Glutamatergic neuron (in vitro differentiated cells): ENCODE measurements at regions not wholly inside any gene's neighbourhood (a gene's known extent, or its start where the extent isn't known, plus 50 kb on each side); places are given as distances from the start of the nearest gene placed in this dataset.

Experiments
- DNase-seq: peaks from one replicate; pipeline ENCODE4 v3.0.0; 2022
- H3K27ac Mint-ChIP-seq: one replicate; pipeline ENCODE4 v1.8.0; 2020; ENCODE audit warnings: mild to moderate bottlenecking, mixed read lengths, inconsistent platforms; ENCODE audit not compliant: unreplicated experiment
- H3K27me3 Mint-ChIP-seq: one replicate; pipeline ENCODE4 v1.8.0; 2020; ENCODE audit warnings: mild to moderate bottlenecking, moderate library complexity, mixed read lengths, inconsistent platforms; ENCODE audit not compliant: unreplicated experiment
- H3K36me3 Mint-ChIP-seq: one replicate; pipeline ENCODE4 v1.8.0; 2020; ENCODE audit warnings: mild to moderate bottlenecking, mixed read lengths, inconsistent platforms; ENCODE audit not compliant: unreplicated experiment
- H3K4me1 Mint-ChIP-seq: one replicate; pipeline ENCODE4 v1.8.0; 2020; ENCODE audit warnings: mild to moderate bottlenecking, low read depth, mixed read lengths, inconsistent platforms; ENCODE audit not compliant: unreplicated experiment
- H3K4me3 Mint-ChIP-seq: one replicate; pipeline ENCODE4 v1.8.0; 2020; ENCODE audit warnings: mild to moderate bottlenecking, mixed read lengths, inconsistent platforms; ENCODE audit not compliant: unreplicated experiment
- H3K9me3 Mint-ChIP-seq: one replicate; pipeline ENCODE4 v1.8.0; 2020; ENCODE audit warnings: mild to moderate bottlenecking, moderate library complexity, mixed read lengths, inconsistent platforms; ENCODE audit not compliant: unreplicated experiment
- TF ChIP-seq, protein P1 (sequence below): fragments of 200-600 bp; sonication (generic); IDR thresholded peaks from one replicate; pipeline ENCODE4 v1.5.0; 2021; ENCODE audit not compliant: partially characterized antibody, unreplicated experiment

GRCh38 chr2:47274054-47274782 is 94.9 kb upstream of the EPCAM start:
- peaks cover 21% of the 10 kb centered on the region for H3K4me1 Mint-ChIP-seq
- H3K36me3 Mint-ChIP-seq = no peaks in the 10 kb centered on the region
- TF ChIP-seq, protein P1, sequence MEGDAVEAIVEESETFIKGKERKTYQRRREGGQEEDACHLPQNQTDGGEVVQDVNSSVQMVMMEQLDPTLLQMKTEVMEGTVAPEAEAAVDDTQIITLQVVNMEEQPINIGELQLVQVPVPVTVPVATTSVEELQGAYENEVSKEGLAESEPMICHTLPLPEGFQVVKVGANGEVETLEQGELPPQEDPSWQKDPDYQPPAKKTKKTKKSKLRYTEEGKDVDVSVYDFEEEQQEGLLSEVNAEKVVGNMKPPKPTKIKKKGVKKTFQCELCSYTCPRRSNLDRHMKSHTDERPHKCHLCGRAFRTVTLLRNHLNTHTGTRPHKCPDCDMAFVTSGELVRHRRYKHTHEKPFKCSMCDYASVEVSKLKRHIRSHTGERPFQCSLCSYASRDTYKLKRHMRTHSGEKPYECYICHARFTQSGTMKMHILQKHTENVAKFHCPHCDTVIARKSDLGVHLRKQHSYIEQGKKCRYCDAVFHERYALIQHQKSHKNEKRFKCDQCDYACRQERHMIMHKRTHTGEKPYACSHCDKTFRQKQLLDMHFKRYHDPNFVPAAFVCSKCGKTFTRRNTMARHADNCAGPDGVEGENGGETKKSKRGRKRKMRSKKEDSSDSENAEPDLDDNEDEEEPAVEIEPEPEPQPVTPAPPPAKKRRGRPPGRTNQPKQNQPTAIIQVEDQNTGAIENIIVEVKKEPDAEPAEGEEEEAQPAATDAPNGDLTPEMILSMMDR = no peak
- no peak for DNase-seq
- peaks cover 5% of the 10 kb centered on the region for H3K27me3 Mint-ChIP-seq
- H3K9me3 Mint-ChIP-seq = peaks cover 4% of the 10 kb centered on the region
- peak overlapping the region; percentile 5 for H3K4me3 Mint-ChIP-seq
- peak overlapping the region; percentile 68 for H3K27ac Mint-ChIP-seq

DNA sequence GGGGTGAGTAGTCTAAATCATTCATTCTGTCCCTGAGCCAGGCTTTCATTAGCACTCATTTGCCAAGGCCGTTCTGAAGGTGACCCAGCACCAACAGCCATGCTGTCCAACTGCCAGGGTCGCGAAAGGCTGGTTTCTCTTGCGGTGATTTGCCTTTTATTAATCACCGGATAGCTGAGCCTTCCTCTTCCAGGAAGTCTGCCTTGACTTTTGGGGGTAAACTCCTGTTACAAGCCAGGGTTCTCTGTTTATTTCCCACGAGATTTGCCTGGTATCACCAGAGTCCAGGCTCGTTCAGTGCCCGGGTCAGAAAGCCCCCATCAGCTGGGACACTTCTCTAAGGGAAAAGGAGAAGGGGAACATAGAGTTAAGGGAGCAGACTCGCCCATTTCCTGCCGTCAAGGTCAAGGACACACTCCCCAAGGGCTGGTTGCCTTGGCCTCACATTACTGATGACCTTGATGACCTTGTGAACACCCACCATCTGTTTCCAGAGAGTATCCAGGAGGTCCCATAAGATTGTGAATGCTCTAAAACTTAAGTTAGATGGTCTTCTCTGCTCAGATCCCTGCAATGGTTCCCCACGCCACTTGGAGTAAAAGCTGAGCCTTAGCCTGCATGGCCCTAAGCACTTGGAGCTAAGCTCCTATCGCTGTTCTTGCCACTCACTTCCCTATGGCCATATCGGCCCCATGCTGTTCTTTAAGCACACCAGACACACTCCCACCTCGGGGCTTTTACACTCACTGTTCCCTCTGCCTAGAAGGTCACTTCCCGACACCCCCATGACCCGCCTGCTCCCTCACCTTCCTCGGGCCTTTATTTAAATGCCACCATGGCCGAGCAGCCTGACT is 96.0 kb upstream of the EPCAM start:
- Mint-ChIP-seq H3K9me3 (peaks cover 4% of the 10 kb centered on the region), H3K4me3 (no peak overlapping the region), H3K27ac (peak overlapping the region; percentile 68), H3K27me3 (peaks cover 5% of the 10 kb centered on the region), H3K36me3 (no peaks in the 10 kb centered on the region), H3K4me1 (peaks cover 21% of the 10 kb centered on the region)
- no peak for DNase-seq
- TF ChIP-seq, protein P1 = no peak

GRCh38 chr2:47272031-47272864 is 95.9 kb upstream of the CALM2 start:
- H3K9me3 Mint-ChIP-seq = peaks cover 4% of the 10 kb centered on the region
- TF ChIP-seq, protein P1 = peak; percentile 100
- H3K4me3 Mint-ChIP-seq = peak overlapping the region; percentile 5

GRCh38 chr2:47271054-47272000 is 95.0 kb upstream of the CALM2 start:
- DNase-seq = no peak
- H3K27ac Mint-ChIP-seq = peak overlapping the region; percentile 8

More at GRCh38 chr2:47272031-47272864, 95.9 kb upstream of the CALM2 start:
- H3K27ac Mint-ChIP-seq = peak overlapping the region; percentile 8
- no peaks in the 10 kb centered on the region for H3K36me3 Mint-ChIP-seq
- peaks cover 5% of the 10 kb centered on the region for H3K27me3 Mint-ChIP-seq
- DNase-seq = peak; percentile 79
- peaks cover 21% of the 10 kb centered on the region for H3K4me1 Mint-ChIP-seq

More at GRCh38 chr2:47271054-47272000, 95.0 kb upstream of the CALM2 start:
- H3K4me3 Mint-ChIP-seq = peak overlapping the region; percentile 39
- peaks cover 4% of the 10 kb centered on the region for H3K9me3 Mint-ChIP-seq
- no peaks in the 10 kb centered on the region for H3K36me3 Mint-ChIP-seq
- peaks cover 7% of the 10 kb centered on the region for H3K27me3 Mint-ChIP-seq
- TF ChIP-seq, protein P1 = no peak
- H3K4me1 Mint-ChIP-seq = peaks cover 21% of the 10 kb centered on the region
